GM03348 (cell line): ENCODE measurements at regions not wholly inside any gene's neighbourhood (a gene's known extent, or its start where the extent isn't known, plus 50 kb on each side); places are given as distances from the start of the nearest gene placed in this dataset.
"Not testable (repeated sequence)": the region's sequence is repeated elsewhere in the genome, so short reads cannot be mapped to it uniquely, and the experiment has no call there.

ENCODE experiments used
- DNase-seq: peaks from one replicate; pipeline ENCODE4 v3.0.0; 2012; ENCODE audit warnings: low spot score

- DNase-seq = not testable (repeated sequence)
These were observed 145.6 kb upstream of the LMCD1 start for GRCh38 chr3:8356066-8356465.

- no peak for DNase-seq
These were observed 143.8 kb upstream of the LMCD1 start for GRCh38 chr3:8357859-8358258.

GRCh38 chr3:8359133-8359532 is 142.5 kb upstream of the LMCD1 start:
- no peak for DNase-seq

GRCh38 chr3:8363200-8363599 is 138.4 kb upstream of the LMCD1 start:
- DNase-seq = no peak

GRCh38 chr3:8365541-8365940 is 136.1 kb upstream of the LMCD1 start:
- no peak for DNase-seq

- no peak for DNase-seq
These were observed 135.3 kb upstream of the LMCD1 start for GRCh38 chr3:8366219-8366810.

GRCh38 chr3:8368598-8368997 is 133.0 kb upstream of the LMCD1 start:
- no peak for DNase-seq

- no peak for DNase-seq
These were observed 132.0 kb upstream of the LMCD1 start for GRCh38 chr3:8369638-8370037.

- DNase-seq = peak; percentile 35
These were observed 130.5 kb upstream of the LMCD1 start for GRCh38 chr3:8371085-8371551.

- no peak for DNase-seq
These were observed 129.6 kb upstream of the LMCD1 start for GRCh38 chr3:8371960-8372463.

GRCh38 chr3:8380904-8381704 is 120.5 kb upstream of the LMCD1 start:
- DNase-seq = no peak

GRCh38 chr3:8385848-8386620 is 115.6 kb upstream of the LMCD1 start:
- no peak for DNase-seq

- no peak for DNase-seq
These were observed 114.1 kb upstream of the LMCD1 start for GRCh38 chr3:8387571-8387970.

GRCh38 chr3:8399686-8400085 is 101.9 kb upstream of the LMCD1 start:
- no peak for DNase-seq

GRCh38 chr3:8400911-8401310 is 100.7 kb upstream of the LMCD1 start:
- no peak for DNase-seq

- no peak for DNase-seq
These were observed 97.6 kb upstream of the LMCD1 start for GRCh38 chr3:8403996-8404395.

- DNase-seq = no peak
These were observed 96.5 kb upstream of the LMCD1 start for GRCh38 chr3:8405144-8405543.

- DNase-seq = no peak
These were observed 95.1 kb upstream of the LMCD1 start for GRCh38 chr3:8406479-8406878.

GRCh38 chr3:8413337-8413926 is 88.2 kb upstream of the LMCD1 start:
- no peak for DNase-seq

- no peak for DNase-seq
These were observed 84.7 kb upstream of the LMCD1 start for GRCh38 chr3:8416965-8417364.

- peak; percentile 44 for DNase-seq
These were observed 81.0 kb upstream of the LMCD1 start for GRCh38 chr3:8420612-8421011.

- no peak for DNase-seq
These were observed 80.4 kb upstream of the LMCD1 start for GRCh38 chr3:8421267-8421666.
